ENCODE measurements at regions not wholly inside any gene's neighbourhood (a gene's known extent, or its start where the extent isn't known, plus 50 kb on each side); places are given as distances from the start of the nearest gene placed in this dataset.
A peak's percentile ranks its signal among the peaks of the same experiment; 100 is the strongest.

GRCh38 chr4:128552586-128552907, 257.0 kb upstream of the JADE1 start:
- no peaks in the 10 kb centered on the region for H3K9me3 ChIP-seq
- CTCF ChIA-PET, result interaction anchor here (0.8 to 1.4 kb wide), 4 partner anchors 24 to 260 kb away, joined by 3 to 5 read pairs (median 3); no protein-coding TSS in a partner anchor
- no peaks in the 10 kb centered on the region for H3K27me3 Mint-ChIP-seq (ENCODE audit: insufficient read depth, unreplicated experiment)
- no peak for DNase-seq
- H3K27ac Mint-ChIP-seq (ENCODE audit: unreplicated experiment), result peak overlapping the region; percentile 98
- no TSS peak for BruUV-seq (replicated peaks)
- H3K4me1 ChIP-seq, result peaks cover 19% of the 10 kb centered on the region
- H3K36me3 ChIP-seq (ENCODE audit: control insufficient read depth, insufficient read depth, low read length), result no peaks in the 10 kb centered on the region
- H3K36me3 Mint-ChIP-seq (ENCODE audit: insufficient read depth, unreplicated experiment), result peaks cover 9% of the 10 kb centered on the region
- H3K9me3 Mint-ChIP-seq (ENCODE audit: unreplicated experiment), result no peaks in the 10 kb centered on the region
- no peak for TF ChIP-seq CTCF (IDR thresholded peaks at IDR 0.05; ENCODE audit: insufficient read depth in 1 of 2, low read depth in 1 of 2, low read length in 1 of 2, severe bottlenecking in 1 of 2, unreplicated experiment in 1 of 2)
- POLR2A ChIA-PET, result interaction anchor here (0.9 to 1.9 kb wide), 3 partner anchors 21 to 99 kb away, joined by 8 to 10 read pairs (median 10); no protein-coding TSS in a partner anchor
- H3K4me1 Mint-ChIP-seq (ENCODE audit: low read depth, unreplicated experiment), result peaks cover 9% of the 10 kb centered on the region
- intact Hi-C loops (cut with micrococcal nuclease; ENCODE audit: unreplicated experiment), result loop anchor here (2.0 kb wide), 1 partner anchor 20 kb away; no protein-coding TSS in a partner anchor
- H3K4me3 ChIP-seq (ENCODE audit: low read depth, low read length), result peak overlapping the region; percentile 63; the same call in 1 of the 2 replicates
- no peaks in the 10 kb centered on the region for H3K27me3 ChIP-seq (replicated peaks; ENCODE audit: control insufficient read depth, insufficient read depth, low read length)
- H3K4me3 Mint-ChIP-seq (ENCODE audit: unreplicated experiment), result peak overlapping the region; percentile 99

GRCh38 chr4:128551280-128551679, 258.2 kb upstream of the JADE1 start:
- Mint-ChIP-seq H3K4me1 (ENCODE audit: low read depth, unreplicated experiment) (peaks cover 9% of the 10 kb centered on the region), H3K27me3 (ENCODE audit: insufficient read depth, unreplicated experiment) (no peaks in the 10 kb centered on the region), H3K9me3 (ENCODE audit: unreplicated experiment) (no peaks in the 10 kb centered on the region), H3K4me3 (ENCODE audit: unreplicated experiment) (no peak overlapping the region), H3K36me3 (ENCODE audit: insufficient read depth, unreplicated experiment) (peaks cover 14% of the 10 kb centered on the region), H3K27ac (ENCODE audit: unreplicated experiment) (no peak overlapping the region)
- no peaks in the 10 kb centered on the region for H3K36me3 ChIP-seq (ENCODE audit: control insufficient read depth, insufficient read depth, low read length)
- DNase-seq, result no peak
- H3K4me3 ChIP-seq (ENCODE audit: low read depth, low read length), result no peak overlapping the region
- peaks cover 19% of the 10 kb centered on the region for H3K4me1 ChIP-seq
- intact Hi-C loops (cut with micrococcal nuclease; ENCODE audit: unreplicated experiment), result no loop called here
- H3K27me3 ChIP-seq (replicated peaks; ENCODE audit: control insufficient read depth, insufficient read depth, low read length), result no peaks in the 10 kb centered on the region
- POLR2A ChIA-PET, result no interaction called here
- no peaks in the 10 kb centered on the region for H3K9me3 ChIP-seq
- CTCF ChIA-PET, result no interaction called here
- no peak for TF ChIP-seq CTCF (IDR thresholded peaks at IDR 0.05; ENCODE audit: insufficient read depth in 1 of 2, low read depth in 1 of 2, low read length in 1 of 2, severe bottlenecking in 1 of 2, unreplicated experiment in 1 of 2)
- BruUV-seq (replicated peaks), result no TSS peak

- POLR2A ChIA-PET, result no interaction called here
- H3K4me1 ChIP-seq, result peaks cover 19% of the 10 kb centered on the region
- H3K9me3 ChIP-seq, result no peaks in the 10 kb centered on the region
- no peak for DNase-seq
- no peaks in the 10 kb centered on the region for H3K27me3 ChIP-seq (replicated peaks; ENCODE audit: control insufficient read depth, insufficient read depth, low read length)
- Mint-ChIP-seq H3K4me1 (ENCODE audit: low read depth, unreplicated experiment) (peaks cover 9% of the 10 kb centered on the region), H3K36me3 (ENCODE audit: insufficient read depth, unreplicated experiment) (peaks cover 14% of the 10 kb centered on the region), H3K9me3 (ENCODE audit: unreplicated experiment) (no peaks in the 10 kb centered on the region), H3K27me3 (ENCODE audit: insufficient read depth, unreplicated experiment) (no peaks in the 10 kb centered on the region), H3K4me3 (ENCODE audit: unreplicated experiment) (no peak overlapping the region), H3K27ac (ENCODE audit: unreplicated experiment) (peak overlapping the region; percentile 7)
- no peak overlapping the region for H3K4me3 ChIP-seq (ENCODE audit: low read depth, low read length)
- H3K36me3 ChIP-seq (ENCODE audit: control insufficient read depth, insufficient read depth, low read length), result no peaks in the 10 kb centered on the region
- BruUV-seq (replicated peaks), result no TSS peak
- CTCF ChIA-PET, result no interaction called here
- intact Hi-C loops (cut with micrococcal nuclease; ENCODE audit: unreplicated experiment), result no loop called here
- no peak for TF ChIP-seq CTCF (IDR thresholded peaks at IDR 0.05; ENCODE audit: insufficient read depth in 1 of 2, low read depth in 1 of 2, low read length in 1 of 2, severe bottlenecking in 1 of 2, unreplicated experiment in 1 of 2)
Observed at GRCh38 chr4:128550060-128550459, 259.4 kb upstream of the JADE1 start.

Measured in Caco-2 (cell line).